ENCODE measurements at regions not wholly inside any gene's neighbourhood (a gene's known extent, or its start where the extent isn't known, plus 50 kb on each side); places are given as distances from the start of the nearest gene placed in this dataset.

DNA sequence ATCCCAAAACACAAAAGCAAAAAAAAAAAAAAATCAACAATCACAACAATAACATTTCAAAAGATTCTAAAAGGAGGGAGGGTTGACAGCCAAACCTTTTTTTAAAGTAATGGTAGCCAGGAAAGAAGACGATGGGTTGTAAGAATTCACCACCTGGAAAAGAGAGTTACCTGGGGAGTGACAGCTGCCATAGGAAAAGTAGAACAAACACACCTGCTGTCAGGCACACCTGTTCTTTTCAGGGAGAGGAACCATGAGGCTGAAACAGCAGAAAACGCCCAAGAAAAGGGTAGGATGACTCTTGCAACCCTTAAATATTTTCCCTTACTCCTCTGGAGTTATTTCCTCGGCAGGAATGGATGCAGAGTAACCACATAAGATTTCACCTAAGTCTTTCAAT is 388.4 kb upstream of the TEX13C start:
- TF ChIP-seq, protein P1, sequence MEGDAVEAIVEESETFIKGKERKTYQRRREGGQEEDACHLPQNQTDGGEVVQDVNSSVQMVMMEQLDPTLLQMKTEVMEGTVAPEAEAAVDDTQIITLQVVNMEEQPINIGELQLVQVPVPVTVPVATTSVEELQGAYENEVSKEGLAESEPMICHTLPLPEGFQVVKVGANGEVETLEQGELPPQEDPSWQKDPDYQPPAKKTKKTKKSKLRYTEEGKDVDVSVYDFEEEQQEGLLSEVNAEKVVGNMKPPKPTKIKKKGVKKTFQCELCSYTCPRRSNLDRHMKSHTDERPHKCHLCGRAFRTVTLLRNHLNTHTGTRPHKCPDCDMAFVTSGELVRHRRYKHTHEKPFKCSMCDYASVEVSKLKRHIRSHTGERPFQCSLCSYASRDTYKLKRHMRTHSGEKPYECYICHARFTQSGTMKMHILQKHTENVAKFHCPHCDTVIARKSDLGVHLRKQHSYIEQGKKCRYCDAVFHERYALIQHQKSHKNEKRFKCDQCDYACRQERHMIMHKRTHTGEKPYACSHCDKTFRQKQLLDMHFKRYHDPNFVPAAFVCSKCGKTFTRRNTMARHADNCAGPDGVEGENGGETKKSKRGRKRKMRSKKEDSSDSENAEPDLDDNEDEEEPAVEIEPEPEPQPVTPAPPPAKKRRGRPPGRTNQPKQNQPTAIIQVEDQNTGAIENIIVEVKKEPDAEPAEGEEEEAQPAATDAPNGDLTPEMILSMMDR (IDR thresholded peaks at IDR 0.05 in 2 of 3, conservative IDR thresholded peaks at IDR 0.05 in 1 of 3; ENCODE audit: borderline replicate concordance in 1 of 3, insufficient read depth in 1 of 3, low read depth in 2 of 3, low read length in 2 of 3), result no peak
- no peak for TF ChIP-seq CBX3 (IDR thresholded peaks at IDR 0.05; ENCODE audit: low read depth)
- TF ChIP-seq, protein P2, sequence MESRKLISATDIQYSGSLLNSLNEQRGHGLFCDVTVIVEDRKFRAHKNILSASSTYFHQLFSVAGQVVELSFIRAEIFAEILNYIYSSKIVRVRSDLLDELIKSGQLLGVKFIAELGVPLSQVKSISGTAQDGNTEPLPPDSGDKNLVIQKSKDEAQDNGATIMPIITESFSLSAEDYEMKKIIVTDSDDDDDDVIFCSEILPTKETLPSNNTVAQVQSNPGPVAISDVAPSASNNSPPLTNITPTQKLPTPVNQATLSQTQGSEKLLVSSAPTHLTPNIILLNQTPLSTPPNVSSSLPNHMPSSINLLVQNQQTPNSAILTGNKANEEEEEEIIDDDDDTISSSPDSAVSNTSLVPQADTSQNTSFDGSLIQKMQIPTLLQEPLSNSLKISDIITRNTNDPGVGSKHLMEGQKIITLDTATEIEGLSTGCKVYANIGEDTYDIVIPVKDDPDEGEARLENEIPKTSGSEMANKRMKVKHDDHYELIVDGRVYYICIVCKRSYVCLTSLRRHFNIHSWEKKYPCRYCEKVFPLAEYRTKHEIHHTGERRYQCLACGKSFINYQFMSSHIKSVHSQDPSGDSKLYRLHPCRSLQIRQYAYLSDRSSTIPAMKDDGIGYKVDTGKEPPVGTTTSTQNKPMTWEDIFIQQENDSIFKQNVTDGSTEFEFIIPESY (IDR thresholded peaks at IDR 0.05; ENCODE audit: extremely low read depth, insufficient replicate concordance, low read length), result no peak
- TF ChIP-seq POLR2A (IDR thresholded peaks at IDR 0.05; ENCODE audit: borderline replicate concordance, extremely low read depth, insufficient read depth, insufficient read length), result no peak
- TF ChIP-seq EZH2 (IDR thresholded peaks at IDR 0.05), result no peak
- no peak for TF ChIP-seq ZFX (IDR thresholded peaks at IDR 0.05)

All from HCT116 (cell line).